ENCODE measurements at regions not wholly inside any gene's neighbourhood (a gene's known extent, or its start where the extent isn't known, plus 50 kb on each side); places are given as distances from the start of the nearest gene placed in this dataset.

- no peak overlapping the region for H3K4me3 ChIP-seq
- no peaks in the 10 kb centered on the region for H3K9me3 ChIP-seq (replicated peaks; ENCODE audit: control insufficient read depth, insufficient read depth, low read length)
- ChIA-PET POLR2A (no interaction called here), CTCF (no interaction called here), RAD21 (ENCODE audit: unreplicated experiment) (no interaction called here), SMC1A (ENCODE audit: uncharacterized antibody, unreplicated experiment) (no interaction called here)
- no peak for FAIRE-seq
- no peak overlapping the region for H2AFZ ChIP-seq (ENCODE audit: control insufficient read depth, low read depth, low read length)
- no peaks in the 10 kb centered on the region for H3K36me3 ChIP-seq (ENCODE audit: control insufficient read depth in 2 of 2, insufficient read depth in 2 of 2, low read length in 1 of 2)
- no peaks in the 10 kb centered on the region for H3K79me2 ChIP-seq (ENCODE audit: control insufficient read depth, insufficient read depth, low read length)
- no peak overlapping the region for H3K27ac ChIP-seq (ENCODE audit: control insufficient read depth, insufficient read depth)
- TF ChIP-seq SRF (IDR thresholded peaks at IDR 0.05; ENCODE audit: low read depth in 2 of 2, low read length in 2 of 2) (no peak), RAD51 (IDR thresholded peaks at IDR 0.05) (no peak), MEF2A (IDR thresholded peaks at IDR 0.05; ENCODE audit: insufficient read depth, low read depth, low read length) (no peak), SPI1 (IDR thresholded peaks at IDR 0.05; ENCODE audit: borderline replicate concordance, insufficient read depth, low read depth, low read length) (no peak), MYC (IDR thresholded peaks at IDR 0.05; ENCODE audit: insufficient read depth, insufficient read length, insufficient replicate concordance, low read length, severe bottlenecking) (no peak), WRNIP1 (IDR thresholded peaks at IDR 0.05; ENCODE audit: borderline replicate concordance, low read depth, low read length) (no peak), KDM1A (IDR thresholded peaks at IDR 0.05; ENCODE audit: borderline replicate concordance) (no peak), ZNF384 (IDR thresholded peaks at IDR 0.05; ENCODE audit: borderline replicate concordance, low read depth, low read length) (no peak), USF2 (IDR thresholded peaks at IDR 0.05; ENCODE audit: borderline replicate concordance, low read depth, low read length) (no peak), TBL1XR1 (IDR thresholded peaks at IDR 0.05; ENCODE audit: low read depth, low read length) (no peak), EED (IDR thresholded peaks at IDR 0.05; ENCODE audit: low read depth) (no peak), NR2C1 (IDR thresholded peaks at IDR 0.05) (no peak), CREB1 (IDR thresholded peaks at IDR 0.05; ENCODE audit: low read depth) (no peak)
- TF ChIP-seq, protein P1, sequence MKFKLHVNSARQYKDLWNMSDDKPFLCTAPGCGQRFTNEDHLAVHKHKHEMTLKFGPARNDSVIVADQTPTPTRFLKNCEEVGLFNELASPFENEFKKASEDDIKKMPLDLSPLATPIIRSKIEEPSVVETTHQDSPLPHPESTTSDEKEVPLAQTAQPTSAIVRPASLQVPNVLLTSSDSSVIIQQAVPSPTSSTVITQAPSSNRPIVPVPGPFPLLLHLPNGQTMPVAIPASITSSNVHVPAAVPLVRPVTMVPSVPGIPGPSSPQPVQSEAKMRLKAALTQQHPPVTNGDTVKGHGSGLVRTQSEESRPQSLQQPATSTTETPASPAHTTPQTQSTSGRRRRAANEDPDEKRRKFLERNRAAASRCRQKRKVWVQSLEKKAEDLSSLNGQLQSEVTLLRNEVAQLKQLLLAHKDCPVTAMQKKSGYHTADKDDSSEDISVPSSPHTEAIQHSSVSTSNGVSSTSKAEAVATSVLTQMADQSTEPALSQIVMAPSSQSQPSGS (IDR thresholded peaks at IDR 0.05; ENCODE audit: low read length) = no peak
- TF ChIP-seq, protein P2, sequence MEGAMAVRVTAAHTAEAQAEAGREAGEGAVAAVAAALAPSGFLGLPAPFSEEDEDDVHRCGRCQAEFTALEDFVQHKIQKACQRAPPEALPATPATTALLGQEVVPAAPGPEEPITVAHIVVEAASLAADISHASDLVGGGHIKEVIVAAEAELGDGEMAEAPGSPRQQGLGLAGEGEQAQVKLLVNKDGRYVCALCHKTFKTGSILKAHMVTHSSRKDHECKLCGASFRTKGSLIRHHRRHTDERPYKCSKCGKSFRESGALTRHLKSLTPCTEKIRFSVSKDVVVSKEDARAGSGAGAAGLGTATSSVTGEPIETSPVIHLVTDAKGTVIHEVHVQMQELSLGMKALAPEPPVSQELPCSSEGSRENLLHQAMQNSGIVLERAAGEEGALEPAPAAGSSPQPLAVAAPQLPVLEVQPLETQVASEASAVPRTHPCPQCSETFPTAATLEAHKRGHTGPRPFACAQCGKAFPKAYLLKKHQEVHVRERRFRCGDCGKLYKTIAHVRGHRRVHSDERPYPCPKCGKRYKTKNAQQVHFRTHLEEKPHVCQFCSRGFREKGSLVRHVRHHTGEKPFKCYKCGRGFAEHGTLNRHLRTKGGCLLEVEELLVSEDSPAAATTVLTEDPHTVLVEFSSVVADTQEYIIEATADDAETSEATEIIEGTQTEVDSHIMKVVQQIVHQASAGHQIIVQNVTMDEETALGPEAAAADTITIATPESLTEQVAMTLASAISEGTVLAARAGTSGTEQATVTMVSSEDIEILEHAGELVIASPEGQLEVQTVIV (IDR thresholded peaks at IDR 0.05; ENCODE audit: borderline replicate concordance, partially characterized antibody) = no peak
- H3K4me2 ChIP-seq (ENCODE audit: control insufficient read depth, insufficient read depth) = no peak overlapping the region
- in situ Hi-C loops (cut with MboI) (no loop called here), intact Hi-C loops (cut with micrococcal nuclease; ENCODE audit: unreplicated experiment) (no loop called here)
- DNase-seq (ENCODE audit: low read depth, low spot score) = no peak
- H4K20me1 ChIP-seq (ENCODE audit: control insufficient read depth, insufficient read depth) = no peaks in the 10 kb centered on the region
- H3K27me3 ChIP-seq (replicated peaks in 1 of 2; ENCODE audit: control insufficient read depth in 2 of 2, insufficient read depth in 2 of 2, low read length in 1 of 2) = no peaks in the 10 kb centered on the region
- H3K9ac ChIP-seq (ENCODE audit: control insufficient read depth, insufficient read depth, low read length) = no peak overlapping the region
- no TSS peak for BruUV-seq (replicated peaks)
- no peaks in the 10 kb centered on the region; the same call in 1 of the 2 replicates for H3K4me1 ChIP-seq (ENCODE audit: control insufficient read depth, insufficient read depth, low read length)
- WGBS (ENCODE audit: insufficient coverage, insufficient replicate concordance, low lambda C conversion rate, missing lambda C conversion rate) = 38% methylated on average over 6 of the region's 6 CpGs
- ATAC-seq = no peak
Measured at GRCh38 chr13:20334309-20334708, 102.2 kb upstream of the GJB6 start.
